8988T (cell line): ENCODE measurements at regions not wholly inside any gene's neighbourhood (a gene's known extent, or its start where the extent isn't known, plus 50 kb on each side); places are given as distances from the start of the nearest gene placed in this dataset.

Experiments used
- DNase-seq: peaks from one replicate; pipeline ENCODE4 v3.0.0; 2011

DNA sequence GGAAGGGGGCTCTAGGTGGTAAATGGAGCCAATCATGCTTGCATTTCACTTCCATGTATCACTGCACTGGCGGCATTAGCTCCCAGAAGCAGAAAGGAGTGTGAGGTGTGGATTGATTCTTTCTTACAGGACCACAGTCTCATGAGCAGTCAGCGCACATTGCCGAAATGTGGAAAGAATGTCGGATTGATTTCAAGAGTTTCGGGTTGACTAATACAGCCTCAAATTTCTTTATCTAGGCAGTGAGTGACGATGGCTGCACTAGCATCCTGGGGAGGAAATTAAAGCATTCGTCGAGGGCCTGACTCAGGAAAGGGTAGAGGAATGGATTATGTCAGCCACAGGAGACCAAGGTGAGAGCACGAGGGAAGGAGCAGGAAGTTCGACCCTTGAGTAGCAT is 222.8 kb upstream of the CDYL start:
- no peak for DNase-seq

DNA sequence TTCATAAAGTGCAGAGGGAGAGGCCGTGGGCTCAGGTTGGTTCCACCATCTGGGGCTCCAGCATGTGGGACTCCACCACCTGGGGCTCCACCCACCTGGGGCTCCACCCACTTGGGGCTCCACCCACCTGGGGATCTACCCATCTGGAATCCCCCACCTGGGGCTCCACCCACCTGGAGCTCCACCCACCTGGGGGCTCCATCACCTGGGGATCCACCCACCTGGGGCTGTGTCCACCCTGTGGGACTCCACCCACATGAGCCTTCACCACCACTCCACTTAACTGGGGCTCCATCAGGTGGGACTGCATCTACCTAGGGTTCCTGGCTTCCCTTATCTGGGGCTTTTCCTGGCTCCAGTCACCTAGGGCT is 226.0 kb upstream of the CDYL start:
- DNase-seq: no peak

DNA sequence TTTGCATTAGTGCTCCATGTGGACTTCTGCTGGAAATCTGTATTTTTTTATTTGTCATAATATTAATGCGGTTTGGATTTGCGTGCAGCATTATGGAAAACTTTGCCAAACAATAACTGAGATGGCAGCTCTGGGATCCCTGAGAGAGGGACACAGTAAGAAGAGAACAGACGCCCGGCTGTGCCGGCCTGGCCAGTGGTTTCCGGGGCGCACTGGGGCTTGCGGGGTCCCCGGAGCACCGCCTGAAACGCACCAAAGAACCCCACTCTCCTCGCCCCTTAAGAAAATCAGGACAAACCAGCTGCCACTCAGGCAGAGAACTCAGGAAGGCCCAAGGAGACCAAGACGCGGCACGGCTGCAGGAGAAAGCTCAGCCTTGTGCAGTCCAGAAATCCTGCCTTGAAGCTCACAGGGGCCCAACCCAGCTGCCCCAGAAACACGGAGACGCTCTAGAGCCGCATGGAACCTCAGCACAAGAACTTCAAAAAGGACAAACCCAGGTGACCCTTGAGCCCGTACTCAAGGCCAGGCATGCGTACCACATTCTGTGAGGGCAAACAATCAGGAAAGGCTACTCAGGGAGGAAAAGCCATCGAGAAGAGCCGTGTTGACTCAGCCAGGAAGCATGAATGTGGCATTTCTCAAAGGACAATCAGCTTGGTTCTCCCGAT is 226.5 kb upstream of the CDYL start:
- no peak for DNase-seq

DNA sequence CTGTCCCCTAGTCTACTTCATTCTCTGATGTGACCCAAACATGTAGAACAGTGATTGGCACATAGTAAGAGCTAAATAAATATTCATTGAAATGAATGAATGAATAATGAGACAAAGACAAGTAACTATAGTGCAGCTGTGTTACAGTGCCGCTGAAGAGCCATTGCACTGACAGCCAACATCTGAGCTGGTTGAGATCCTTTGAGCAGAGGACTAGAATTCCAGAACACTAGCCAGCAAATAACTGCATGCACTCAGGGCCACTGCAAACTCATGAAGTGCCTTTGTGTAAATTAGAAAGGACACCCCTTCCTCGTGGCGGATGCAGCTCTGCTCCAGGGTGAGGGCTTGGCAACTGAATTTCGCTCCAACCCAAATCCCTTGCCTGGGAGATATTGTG is 230.3 kb upstream of the CDYL start:
- no peak for DNase-seq

DNA sequence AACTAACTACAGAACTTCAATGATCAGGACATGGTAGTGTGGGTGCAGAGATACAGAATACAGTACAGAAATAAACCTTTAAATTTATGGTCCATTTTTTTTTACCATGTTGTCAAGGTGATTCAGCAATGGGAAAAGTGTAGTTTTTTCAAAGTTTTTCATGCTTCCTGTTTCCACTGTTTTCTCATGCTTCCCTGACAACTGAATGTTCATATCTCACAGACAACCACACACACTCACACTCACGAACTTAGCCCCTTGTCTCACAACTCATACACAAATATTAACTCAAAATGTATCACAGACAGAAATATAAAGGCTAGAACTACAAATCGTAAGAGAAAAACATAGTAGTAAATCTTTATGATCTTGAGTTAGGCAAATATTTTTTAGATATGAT is 232.6 kb upstream of the CDYL start:
- no peak for DNase-seq

DNA sequence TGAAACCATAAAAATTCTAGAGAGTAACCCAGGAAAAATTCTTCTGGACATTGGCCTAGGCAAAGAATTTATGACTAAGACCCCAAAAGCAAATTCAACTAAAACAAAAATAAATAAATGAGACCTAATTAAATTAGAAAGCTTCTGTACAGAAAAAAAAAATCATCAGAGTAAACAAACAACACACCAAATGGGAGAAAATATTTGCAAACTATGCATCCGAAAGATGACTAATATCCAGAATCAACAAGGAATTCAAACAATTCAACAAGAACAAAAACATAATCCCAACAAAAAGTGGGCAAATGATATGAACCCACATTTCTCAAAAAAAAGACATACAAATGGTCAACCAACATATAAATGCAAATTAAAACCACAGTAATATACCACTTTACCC is 242.6 kb upstream of the CDYL start:
- no peak for DNase-seq

DNA sequence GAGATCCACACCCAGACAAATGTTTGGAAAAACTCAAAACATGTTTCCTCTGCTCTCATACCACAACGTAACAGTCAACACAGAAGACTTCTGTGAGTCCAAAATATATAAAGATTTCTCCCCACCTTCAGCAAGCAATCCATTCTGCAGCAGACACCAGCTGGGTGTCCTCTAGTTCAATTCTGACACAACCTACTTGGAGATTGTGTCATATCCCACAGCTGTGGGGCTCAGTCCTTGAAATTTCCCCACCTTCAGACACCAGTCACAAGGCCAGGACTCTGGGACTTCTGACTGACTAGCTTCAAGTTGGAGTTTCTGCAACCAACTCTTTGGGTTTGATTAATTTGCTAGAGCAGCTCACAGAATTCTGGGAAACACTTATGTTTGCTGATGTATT is 244.8 kb upstream of the CDYL start:
- DNase-seq: no peak

DNA sequence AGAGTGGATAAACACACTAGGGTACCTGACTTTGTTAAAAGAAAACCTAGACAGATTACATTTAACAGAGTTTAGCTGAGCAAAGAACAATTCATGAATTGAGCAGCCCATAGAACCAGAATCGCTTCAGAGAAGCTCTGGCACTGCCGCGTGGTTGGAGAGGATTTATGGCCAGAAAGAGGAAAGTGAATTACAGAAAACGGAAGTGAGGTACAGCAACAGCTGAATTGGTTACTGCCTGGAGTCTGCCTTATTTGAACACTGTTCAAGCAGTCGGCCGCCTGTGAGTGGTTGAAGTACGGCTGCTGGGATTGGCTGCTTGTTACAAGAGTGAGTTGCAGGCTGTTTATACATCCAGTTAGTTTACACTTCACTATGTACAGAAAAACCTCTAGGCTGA is 253.8 kb upstream of the CDYL start:
- no peak for DNase-seq

DNA sequence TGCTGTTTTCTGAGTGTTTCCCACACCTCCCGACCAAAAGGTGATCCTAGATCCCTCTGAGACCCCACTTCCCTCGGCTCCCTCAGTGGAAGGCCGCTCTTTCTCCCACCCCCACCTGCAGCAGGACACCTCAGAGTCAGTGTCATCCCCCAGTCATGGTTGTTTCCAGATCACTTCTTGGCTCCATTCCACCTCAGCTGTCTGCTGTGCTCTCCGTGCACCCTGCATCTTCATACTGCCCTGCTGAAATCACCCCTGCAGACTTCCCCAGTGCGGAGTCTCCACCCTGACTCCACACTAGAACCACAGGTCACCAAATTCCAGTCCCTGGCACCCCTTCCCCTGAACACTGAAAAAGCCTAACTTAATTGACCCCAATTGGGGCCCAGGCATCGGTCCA is 255.1 kb upstream of the CDYL start:
- DNase-seq: no peak

DNA sequence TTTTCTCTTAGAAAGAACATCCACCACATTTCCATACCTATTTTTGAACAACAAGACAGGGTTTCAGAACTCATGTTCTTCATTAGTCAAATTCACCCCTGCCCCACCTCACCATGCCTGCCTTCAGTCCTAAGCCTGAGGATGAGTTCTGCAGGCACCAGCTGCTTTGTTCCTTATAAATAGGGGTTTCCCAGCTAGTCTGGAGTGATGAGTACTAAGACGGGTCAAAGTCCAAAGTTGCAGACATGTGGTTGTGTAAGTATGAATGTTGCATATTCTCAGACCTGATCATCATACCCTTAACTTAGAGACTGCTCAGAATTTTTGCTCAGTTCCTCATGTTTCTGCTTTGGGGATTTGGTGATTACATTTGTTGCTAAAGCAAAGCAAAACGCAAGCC is 257.7 kb upstream of the CDYL start:
- DNase-seq: no peak

DNA sequence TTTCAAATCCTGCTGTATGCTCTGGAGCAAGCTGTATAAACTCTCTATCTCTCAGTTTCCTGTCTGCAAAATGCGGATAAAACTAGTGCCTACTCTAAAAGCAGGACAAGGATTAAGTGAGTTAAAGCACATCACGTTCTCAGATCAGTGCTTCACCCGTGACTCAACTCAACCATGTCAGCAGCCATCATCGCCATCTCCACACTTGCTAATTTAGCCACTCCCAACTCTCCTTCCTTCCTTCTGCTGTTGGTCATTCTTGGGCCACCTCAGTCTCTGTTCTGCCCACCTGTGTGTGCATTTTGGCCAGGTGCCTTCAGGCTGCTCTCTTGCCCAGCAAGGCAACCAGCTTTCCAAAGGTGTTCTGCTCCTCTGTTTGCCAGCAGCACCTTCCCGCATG is 260.0 kb upstream of the CDYL start:
- DNase-seq: no peak

DNA sequence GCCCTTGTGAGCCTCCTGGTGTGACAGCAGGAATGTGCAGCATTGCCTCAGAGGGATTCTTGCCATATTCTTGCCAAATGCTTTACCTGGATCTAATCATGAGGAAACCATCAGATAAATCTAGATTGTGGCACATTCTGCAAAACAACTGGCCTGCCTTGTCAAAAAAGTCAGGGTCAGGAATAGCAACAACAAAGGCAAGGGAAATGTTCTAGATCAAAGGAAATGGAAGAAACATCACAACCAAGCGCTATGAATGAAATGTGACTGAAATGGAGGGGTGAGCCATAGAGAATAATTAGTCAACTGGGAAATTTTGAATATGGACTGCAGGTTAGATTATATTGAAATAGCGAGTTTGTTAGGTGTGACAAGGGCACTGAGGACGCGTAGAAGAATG is 262.6 kb upstream of the CDYL start:
- no peak for DNase-seq

DNA sequence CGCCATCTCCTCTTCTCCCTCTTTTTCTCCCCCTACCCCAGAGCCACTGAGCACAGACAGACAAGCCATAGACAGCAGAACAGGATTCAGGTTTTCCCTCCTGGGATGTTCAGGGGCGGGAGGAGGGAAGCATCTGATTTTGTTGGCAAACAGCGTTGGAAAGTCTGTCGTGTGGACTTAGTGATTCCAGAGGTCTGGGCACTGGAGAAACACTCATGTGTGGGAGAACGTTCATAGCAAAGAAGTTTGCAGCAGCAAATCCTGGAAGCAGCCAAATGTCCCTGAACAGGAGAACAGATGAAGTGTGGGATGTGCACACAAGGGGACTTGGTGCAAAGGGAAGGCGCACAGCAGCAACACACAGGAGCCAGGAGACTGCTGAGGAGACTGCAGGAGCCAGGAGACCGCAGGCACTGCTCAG is 264.1 kb upstream of the CDYL start:
- DNase-seq: no peak

DNA sequence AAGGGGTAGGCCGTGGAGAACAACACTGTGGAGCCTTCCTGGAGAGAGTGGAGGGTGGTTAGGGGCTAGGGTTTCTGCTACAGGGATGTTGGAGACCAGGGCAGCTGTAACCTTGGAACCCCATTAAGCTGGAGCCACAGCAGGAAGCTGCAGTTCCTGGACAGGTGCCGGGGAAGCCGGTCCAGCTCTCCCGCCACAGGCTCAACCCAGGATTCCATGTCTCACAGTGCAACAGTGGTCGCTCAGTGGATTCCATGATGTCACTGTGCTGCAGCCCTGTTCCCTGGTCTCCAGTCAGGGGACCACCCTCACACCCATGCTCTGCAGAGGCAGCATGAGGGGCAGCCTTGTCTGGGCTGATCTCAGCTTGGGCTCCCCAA is 264.6 kb upstream of the CDYL start:
- DNase-seq: no peak

DNA sequence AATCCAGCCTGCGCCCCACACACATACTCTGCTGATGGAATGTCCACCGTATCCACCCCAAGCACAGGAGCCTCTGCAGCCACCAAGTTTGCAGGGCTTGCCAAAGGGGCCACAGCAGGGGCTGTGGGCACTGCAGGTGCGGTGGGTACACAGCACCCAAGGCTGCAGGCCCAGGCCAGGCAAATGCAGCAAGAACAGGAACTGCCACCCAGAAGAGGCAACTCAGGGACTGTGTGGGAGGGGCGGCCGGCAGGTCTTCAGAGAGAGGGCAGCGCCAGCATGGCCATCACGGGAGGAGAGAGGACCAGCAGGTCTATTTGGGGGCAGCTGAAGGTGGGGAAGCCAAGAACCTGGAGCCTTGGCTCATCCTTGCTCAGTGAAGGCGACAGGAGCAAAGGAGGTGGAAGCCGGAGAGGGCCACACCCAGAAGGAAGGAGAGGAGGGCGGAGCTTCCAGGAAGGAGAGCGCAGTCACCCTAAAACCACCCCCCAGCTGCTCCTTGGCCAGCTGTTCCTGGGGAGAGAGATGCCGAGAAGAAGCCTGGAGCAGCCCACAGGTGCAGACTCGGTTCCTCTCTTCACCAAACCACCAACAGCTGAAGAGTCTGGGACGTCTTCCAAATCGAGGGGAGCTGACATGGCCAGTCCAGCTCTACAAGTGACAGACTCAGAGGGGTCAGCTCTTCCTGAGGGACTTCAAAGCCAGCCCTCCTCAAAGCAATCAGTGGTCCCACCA is 265.1 kb upstream of the CDYL start:
- DNase-seq: no peak

DNA sequence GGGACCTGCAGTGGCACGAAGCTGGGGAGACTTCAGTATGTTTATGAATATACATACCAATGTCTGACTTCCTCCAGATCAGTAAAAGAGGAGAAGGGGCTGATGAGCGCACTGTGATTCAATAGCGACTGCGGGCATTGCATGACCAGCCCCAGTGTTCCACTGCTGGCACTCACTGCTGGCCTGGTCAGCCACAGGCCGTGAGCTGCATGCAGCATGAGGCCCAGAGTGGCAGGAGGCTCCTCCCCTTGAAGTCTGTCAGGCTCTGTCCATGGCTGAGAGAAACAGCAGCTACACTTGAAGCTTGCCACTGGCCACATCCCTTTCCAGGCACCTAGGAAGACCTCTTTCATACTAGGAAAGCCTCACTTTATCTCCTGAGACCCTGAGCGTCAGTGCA is 265.9 kb upstream of the CDYL start:
- DNase-seq: no peak

DNA sequence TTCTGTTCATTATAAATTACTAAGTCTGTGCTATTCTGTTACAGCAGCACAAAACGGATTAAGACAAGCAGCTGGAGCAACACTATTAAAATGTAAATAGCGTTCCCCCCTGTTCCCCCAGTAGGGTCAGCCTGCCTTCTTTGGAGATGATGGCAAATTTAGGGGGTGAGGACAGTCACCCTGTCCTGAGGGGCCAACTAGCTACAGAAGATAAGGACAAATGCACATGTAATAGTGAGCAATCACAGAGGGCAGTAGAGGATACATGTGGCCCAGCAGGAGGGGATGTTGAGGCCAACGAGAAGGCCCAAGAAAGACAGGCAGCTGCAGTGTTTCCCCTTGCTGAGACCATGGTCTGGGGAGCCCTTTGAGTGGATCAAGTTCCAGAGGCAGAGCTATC is 266.7 kb upstream of the CDYL start:
- no peak for DNase-seq

DNA sequence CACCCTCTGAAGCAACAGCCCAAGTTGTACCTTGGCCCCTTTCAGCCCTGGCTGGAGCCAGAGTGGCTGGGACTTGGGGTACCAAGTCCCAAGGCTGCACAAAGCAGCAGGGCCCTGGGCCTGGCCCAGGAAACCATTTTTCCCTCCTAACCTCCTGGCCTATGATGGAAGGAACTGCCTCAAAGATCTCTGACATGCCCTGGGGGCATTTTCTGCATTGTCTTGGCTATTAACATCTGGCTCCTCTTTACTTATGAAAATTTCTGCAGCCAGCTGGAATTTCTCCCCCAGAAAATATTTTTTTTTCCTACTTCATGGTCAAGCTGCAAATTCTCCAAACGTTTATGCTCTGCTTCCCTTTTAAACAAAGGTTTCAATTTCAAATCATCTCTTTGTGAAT is 269.4 kb upstream of the CDYL start:
- no peak for DNase-seq

DNA sequence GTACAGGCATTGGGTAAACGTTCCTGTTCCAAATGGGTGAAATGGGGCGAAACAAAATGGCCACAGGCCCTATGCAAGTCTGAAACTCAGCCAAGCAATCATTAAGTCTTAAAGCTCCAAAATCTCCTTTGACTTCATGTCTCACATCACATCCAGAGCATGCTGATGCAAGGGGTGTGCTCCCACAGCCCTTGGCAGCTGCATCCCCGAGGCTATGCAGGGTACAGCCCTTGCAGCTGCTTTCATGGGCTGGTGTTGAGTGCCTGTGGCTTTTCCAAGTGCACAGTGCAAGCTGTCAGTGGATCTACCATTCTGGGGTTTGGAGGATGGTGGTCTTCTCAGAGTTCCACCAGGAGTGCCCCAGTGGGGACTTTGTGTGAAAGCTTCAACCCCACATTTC is 270.0 kb upstream of the CDYL start:
- DNase-seq: no peak

DNA sequence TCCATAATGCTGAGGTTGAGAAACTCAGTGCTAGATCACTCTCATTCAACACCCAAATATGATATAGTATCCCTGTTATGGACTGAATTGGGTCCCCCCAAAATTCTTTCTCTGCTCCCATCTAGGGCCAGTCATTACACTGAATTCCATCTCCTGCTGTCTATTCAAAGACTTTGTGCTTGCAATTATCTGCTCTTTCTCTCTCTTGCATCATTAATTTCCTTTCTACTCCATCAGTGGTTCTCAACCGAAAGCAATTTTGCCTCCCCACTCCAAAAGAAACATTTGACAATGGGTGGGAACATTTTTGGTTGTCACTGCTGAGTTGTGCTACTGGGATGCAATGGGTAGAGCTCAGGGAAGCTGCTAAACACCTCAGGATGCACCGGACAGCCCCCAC is 271.5 kb upstream of the CDYL start:
- DNase-seq: no peak

DNA sequence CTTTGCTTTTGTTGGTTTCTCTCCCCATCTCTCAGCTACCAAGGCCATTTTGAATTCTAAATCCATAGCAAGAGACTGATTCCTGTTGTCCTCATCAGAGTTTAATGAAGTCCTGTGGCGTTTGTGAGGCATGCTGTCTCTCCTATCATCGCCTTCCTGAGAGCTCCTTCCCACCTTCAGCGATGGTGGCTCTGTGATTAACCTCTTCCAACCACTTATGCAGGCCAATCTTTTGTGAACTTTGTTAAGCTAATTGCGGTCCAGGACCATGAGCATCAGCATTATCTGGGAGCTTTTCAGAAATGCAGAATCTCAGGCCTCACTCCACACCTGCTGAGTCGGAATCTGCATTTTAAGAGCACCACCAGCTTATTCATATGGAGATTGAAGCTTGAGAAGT is 272.5 kb upstream of the CDYL start:
- DNase-seq: no peak

DNA sequence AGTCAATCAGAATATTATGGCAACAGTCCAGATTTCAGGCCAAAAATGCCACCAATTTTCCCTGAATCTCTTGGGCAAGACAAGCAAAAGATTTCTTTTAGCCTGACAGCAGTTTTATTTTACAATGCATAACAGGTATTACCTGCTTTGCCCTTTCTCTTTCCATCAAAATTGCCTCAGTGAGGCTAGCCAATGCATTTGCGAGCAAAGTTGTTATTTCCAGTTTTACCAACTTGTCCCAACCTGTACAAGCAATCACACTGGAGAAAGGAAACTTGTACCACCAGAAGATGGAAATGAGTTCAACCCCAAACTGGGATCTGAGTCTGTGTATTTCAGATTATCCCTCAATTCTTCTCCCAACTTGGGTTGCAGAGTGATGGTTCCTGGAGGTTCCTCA is 279.9 kb upstream of the CDYL start:
- no peak for DNase-seq

DNA sequence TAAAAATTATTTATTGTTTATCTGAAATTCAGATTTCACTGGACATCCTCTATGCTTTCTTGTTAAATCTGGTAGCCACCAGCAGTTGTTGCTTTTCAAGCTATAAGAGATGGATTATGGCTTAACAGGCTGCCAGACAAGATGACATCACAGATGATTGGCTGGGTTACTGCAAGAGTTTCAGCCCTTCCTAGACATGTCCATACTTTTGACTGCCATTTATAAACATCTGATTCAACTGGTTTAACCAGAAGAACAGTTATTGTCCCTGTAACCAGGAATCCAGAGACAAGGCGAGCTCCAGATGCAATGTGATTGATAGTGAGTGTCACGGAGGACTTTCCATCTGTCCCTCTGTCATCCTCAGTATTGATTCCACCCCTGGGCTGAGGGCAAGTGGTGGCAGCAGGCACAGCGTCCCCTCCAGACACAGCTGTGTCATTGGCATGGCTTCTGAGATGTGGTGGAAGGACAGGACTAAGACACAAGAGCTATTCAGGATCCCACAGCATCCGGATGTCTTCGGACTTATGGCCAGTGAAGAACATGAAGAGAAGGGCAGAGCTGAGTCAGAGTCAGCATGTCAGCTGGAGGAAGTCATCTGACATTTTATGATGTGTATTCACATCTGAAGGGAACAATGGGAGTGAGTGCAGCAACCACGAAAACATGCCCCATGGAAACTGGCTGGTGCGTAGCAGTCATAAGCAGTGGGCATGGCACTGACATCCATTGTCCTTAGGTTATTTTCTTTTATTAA is 284.5 kb upstream of the CDYL start:
- DNase-seq: no peak

DNA sequence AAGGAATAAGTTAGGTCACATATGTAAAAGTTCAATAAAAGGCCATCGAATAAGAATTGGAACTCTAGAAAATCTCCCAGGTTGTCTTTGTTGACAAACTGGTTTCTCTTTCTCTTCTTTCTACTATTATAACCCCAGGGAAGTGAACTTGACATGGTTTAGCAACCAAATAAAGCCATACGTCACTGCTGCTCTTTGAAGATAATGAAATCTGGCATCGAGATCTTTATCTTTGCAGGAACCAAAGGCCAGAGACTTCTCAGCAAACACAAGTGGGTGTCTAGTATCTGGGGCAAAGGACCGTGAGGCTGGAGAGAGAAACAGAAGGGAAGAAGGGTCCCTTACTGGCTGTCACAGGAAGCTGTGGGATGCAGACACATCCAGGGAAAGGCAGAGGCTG is 286.7 kb upstream of the CDYL start:
- DNase-seq: no peak

DNA sequence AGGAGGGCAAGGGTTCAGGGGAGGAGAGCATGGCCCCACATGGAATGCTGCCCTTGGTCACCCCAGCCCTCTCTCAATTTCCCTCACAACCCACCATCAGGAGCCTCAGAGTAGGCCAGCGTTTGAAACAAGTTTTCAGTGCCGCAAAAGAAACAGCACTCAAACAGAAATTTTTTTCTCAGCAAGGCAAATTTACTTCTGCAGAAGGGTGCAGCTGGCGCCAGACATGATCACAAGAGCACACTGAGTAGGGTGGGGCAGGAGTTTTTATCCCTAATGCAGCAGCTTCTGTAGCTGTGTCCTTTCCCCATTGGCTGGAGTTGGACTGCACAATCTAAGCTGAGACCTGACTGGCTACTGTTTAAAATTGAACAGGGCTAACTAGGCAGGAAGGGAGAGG is 287.8 kb upstream of the CDYL start:
- DNase-seq: no peak
